Frontal cortex (tissue), 3 donors: ENCODE measurements at regions not wholly inside any gene's neighbourhood (a gene's known extent, or its start where the extent isn't known, plus 50 kb on each side); places are given as distances from the start of the nearest gene placed in this dataset.
"Not testable (repeated sequence)": the region's sequence is repeated elsewhere in the genome, so short reads cannot be mapped to it uniquely, and the experiment has no call there.

ENCODE experiments used
- DNase-seq, 2 donors: peaks; one replicate each; pipeline ENCODE4 v3.0.0; 2012; ENCODE audit warnings: low spot score in 2 of 2
- FAIRE-seq: peaks from 2 replicates; lab custom pipeline; 2012; peaks lifted over from hg19 to GRCh38; lab: Jason Lieb, UNC
- donor health status: control.
- donor health status: control.
- donor health status: control.

GRCh38 chr9:97248252-97248651, 59.2 kb upstream of the CCDC180 start:
- FAIRE-seq, DNase-seq: not testable (repeated sequence)

GRCh38 chr9:97243606-97244005, 63.9 kb upstream of the CCDC180 start:
- DNase-seq (no peak), FAIRE-seq (no peak)

GRCh38 chr9:97241430-97241829, 66.0 kb upstream of the CCDC180 start:
- FAIRE-seq, result not testable (repeated sequence)

GRCh38 chr9:97237951-97238889, 69.2 kb upstream of the CCDC180 start:
- DNase-seq (peak; percentile 63 to 71), FAIRE-seq (no peak)

More at GRCh38 chr9:97241430-97241829, 66.0 kb upstream of the CCDC180 start:
- not testable (repeated sequence) for DNase-seq

GRCh38 chr9:97237311-97237786, 70.1 kb upstream of the CCDC180 start:
- DNase-seq (no peak), FAIRE-seq (no peak)

- not testable (repeated sequence) for FAIRE-seq, DNase-seq
These were observed 74.5 kb upstream of the CCDC180 start for GRCh38 chr9:97233009-97233400.

- not testable (repeated sequence) for FAIRE-seq
These were observed 75.1 kb upstream of the CCDC180 start for GRCh38 chr9:97232060-97233008.

GRCh38 chr9:97222393-97222792, 85.1 kb upstream of the CCDC180 start:
- peak in 1 of 2 donors; percentile 4 for DNase-seq

More at GRCh38 chr9:97232060-97233008, 75.1 kb upstream of the CCDC180 start:
- not testable (repeated sequence) for DNase-seq

GRCh38 chr9:97221478-97222355, 85.7 kb upstream of the CCDC180 start:
- peak; percentile 48 to 57 for DNase-seq
- FAIRE-seq, result not testable (repeated sequence)

More at GRCh38 chr9:97222393-97222792, 85.1 kb upstream of the CCDC180 start:
- FAIRE-seq, result not testable (repeated sequence)

GRCh38 chr9:97220894-97221477, 86.5 kb upstream of the CCDC180 start:
- FAIRE-seq (no peak), DNase-seq (peak; percentile 13 to 20)

GRCh38 chr9:97220396-97220795, 87.1 kb upstream of the CCDC180 start:
- FAIRE-seq, DNase-seq: not testable (repeated sequence)

GRCh38 chr9:97219443-97220140, 87.9 kb upstream of the CCDC180 start:
- DNase-seq, FAIRE-seq: not testable (repeated sequence)

GRCh38 chr9:97215127-97215526, 92.3 kb upstream of the CCDC180 start:
- FAIRE-seq, DNase-seq: not testable (repeated sequence)

GRCh38 chr9:97214556-97214955, 92.9 kb upstream of the CCDC180 start:
- not testable (repeated sequence) for DNase-seq, FAIRE-seq

GRCh38 chr9:97199683-97200082, 107.8 kb upstream of the CCDC180 start:
- FAIRE-seq, DNase-seq: not testable (repeated sequence)

GRCh38 chr9:97193767-97194166, 113.7 kb upstream of the CCDC180 start:
- not testable (repeated sequence) for FAIRE-seq, DNase-seq

GRCh38 chr9:97188545-97188944, 118.9 kb upstream of the CCDC180 start:
- FAIRE-seq, result no peak
- no peak for DNase-seq

- not testable (repeated sequence) for FAIRE-seq, DNase-seq
These were observed 119.8 kb upstream of the CCDC180 start for GRCh38 chr9:97187706-97188105.
